ENCODE measurements at regions not wholly inside any gene's neighbourhood (a gene's known extent, or its start where the extent isn't known, plus 50 kb on each side); places are given as distances from the start of the nearest gene placed in this dataset.

DNA sequence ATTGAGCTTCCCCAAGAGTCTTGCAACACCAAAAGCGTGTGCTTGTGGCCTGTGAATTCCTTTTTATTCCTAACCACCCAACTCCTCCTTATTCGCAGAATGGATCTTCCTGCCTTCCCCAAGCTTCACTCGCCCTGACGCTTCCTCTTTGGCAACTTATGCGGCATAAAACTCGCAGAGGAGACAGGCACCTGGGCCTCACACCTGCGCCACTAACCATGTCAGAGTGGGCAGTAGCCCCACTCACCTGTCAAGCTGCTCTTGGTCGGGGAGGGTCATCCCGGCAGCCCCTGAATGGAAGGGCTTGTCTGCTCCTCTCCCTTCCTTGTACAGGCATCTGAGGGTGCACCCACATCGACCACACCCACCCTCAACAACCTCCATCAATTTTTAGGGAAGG is 106.9 kb upstream of the GPC1 start:
- TF ChIP-seq, protein P1, sequence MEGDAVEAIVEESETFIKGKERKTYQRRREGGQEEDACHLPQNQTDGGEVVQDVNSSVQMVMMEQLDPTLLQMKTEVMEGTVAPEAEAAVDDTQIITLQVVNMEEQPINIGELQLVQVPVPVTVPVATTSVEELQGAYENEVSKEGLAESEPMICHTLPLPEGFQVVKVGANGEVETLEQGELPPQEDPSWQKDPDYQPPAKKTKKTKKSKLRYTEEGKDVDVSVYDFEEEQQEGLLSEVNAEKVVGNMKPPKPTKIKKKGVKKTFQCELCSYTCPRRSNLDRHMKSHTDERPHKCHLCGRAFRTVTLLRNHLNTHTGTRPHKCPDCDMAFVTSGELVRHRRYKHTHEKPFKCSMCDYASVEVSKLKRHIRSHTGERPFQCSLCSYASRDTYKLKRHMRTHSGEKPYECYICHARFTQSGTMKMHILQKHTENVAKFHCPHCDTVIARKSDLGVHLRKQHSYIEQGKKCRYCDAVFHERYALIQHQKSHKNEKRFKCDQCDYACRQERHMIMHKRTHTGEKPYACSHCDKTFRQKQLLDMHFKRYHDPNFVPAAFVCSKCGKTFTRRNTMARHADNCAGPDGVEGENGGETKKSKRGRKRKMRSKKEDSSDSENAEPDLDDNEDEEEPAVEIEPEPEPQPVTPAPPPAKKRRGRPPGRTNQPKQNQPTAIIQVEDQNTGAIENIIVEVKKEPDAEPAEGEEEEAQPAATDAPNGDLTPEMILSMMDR (IDR thresholded peaks at IDR 0.05) = no peak
- TF ChIP-seq POLR2A (IDR thresholded peaks at IDR 0.05) = no peak
- TF ChIP-seq POLR2AphosphoS5 (IDR thresholded peaks at IDR 0.05) = no peak
